Activated CD8-positive, alpha-beta memory T cell treated with anti-CD3 and anti-CD28 coated beads, Interleukin-2, amount 50 U/mL, for 4 hours (primary cell): ENCODE measurements at regions not wholly inside any gene's neighbourhood (a gene's known extent, or its start where the extent isn't known, plus 50 kb on each side); places are given as distances from the start of the nearest gene placed in this dataset.

ENCODE experiments used
- DNase-seq: peaks from one replicate; pipeline ENCODE4 v3.0.0-alpha.2; 2020

GRCh38 chr10:4064489-4064888 is 279.5 kb upstream of the KLF6 start:
- no peak for DNase-seq

- DNase-seq: no peak
These were observed 278.7 kb upstream of the KLF6 start for GRCh38 chr10:4063717-4064116.

- no peak for DNase-seq
These were observed 277.7 kb upstream of the KLF6 start for GRCh38 chr10:4062751-4063150.

GRCh38 chr10:4062072-4062471 is 277.1 kb upstream of the KLF6 start:
- DNase-seq: no peak

- no peak for DNase-seq
These were observed 276.5 kb upstream of the KLF6 start for GRCh38 chr10:4061441-4061951.

- no peak for DNase-seq
These were observed 274.6 kb upstream of the KLF6 start for GRCh38 chr10:4059471-4060138.

GRCh38 chr10:4058514-4059029 is 273.6 kb upstream of the KLF6 start:
- no peak for DNase-seq

GRCh38 chr10:4057725-4058513 is 272.9 kb upstream of the KLF6 start:
- no peak for DNase-seq

- no peak for DNase-seq
These were observed 272.0 kb upstream of the KLF6 start for GRCh38 chr10:4057021-4057420.

GRCh38 chr10:4054656-4055435 is 269.8 kb upstream of the KLF6 start:
- DNase-seq: no peak

GRCh38 chr10:4053940-4054339 is 268.9 kb upstream of the KLF6 start:
- DNase-seq: no peak

GRCh38 chr10:4051641-4052151 is 266.7 kb upstream of the KLF6 start:
- DNase-seq: no peak

GRCh38 chr10:4051011-4051640 is 266.1 kb upstream of the KLF6 start:
- DNase-seq: no peak

GRCh38 chr10:4050061-4050460 is 265.1 kb upstream of the KLF6 start:
- DNase-seq: no peak

GRCh38 chr10:4049348-4049747 is 264.3 kb upstream of the KLF6 start:
- DNase-seq: no peak

GRCh38 chr10:4048236-4048864 is 263.3 kb upstream of the KLF6 start:
- DNase-seq: no peak

GRCh38 chr10:4046712-4047354 is 261.8 kb upstream of the KLF6 start:
- no peak for DNase-seq

GRCh38 chr10:4046030-4046429 is 261.0 kb upstream of the KLF6 start:
- DNase-seq: no peak

- no peak for DNase-seq
These were observed 259.1 kb upstream of the KLF6 start for GRCh38 chr10:4043897-4044665.

GRCh38 chr10:4041635-4042034 is 256.6 kb upstream of the KLF6 start:
- DNase-seq: no peak

GRCh38 chr10:4038000-4038399 is 253.0 kb upstream of the KLF6 start:
- no peak for DNase-seq
